SH-SY5Y (cell line): ENCODE measurements at regions not wholly inside any gene's neighbourhood (a gene's known extent, or its start where the extent isn't known, plus 50 kb on each side); places are given as distances from the start of the nearest gene placed in this dataset.

Experiments
- GATA2 ChIP-seq: IDR thresholded peaks from 2 replicates; pipeline ENCODE4 v1.6.1; 2011; ENCODE audit warnings: mild to moderate bottlenecking, low read depth, low read length
- GATA3 ChIP-seq: IDR thresholded peaks from 2 replicates; pipeline ENCODE4 v1.6.1; 2011; ENCODE audit warnings: low read depth, mild to moderate bottlenecking, low read length, moderate library complexity

DNA sequence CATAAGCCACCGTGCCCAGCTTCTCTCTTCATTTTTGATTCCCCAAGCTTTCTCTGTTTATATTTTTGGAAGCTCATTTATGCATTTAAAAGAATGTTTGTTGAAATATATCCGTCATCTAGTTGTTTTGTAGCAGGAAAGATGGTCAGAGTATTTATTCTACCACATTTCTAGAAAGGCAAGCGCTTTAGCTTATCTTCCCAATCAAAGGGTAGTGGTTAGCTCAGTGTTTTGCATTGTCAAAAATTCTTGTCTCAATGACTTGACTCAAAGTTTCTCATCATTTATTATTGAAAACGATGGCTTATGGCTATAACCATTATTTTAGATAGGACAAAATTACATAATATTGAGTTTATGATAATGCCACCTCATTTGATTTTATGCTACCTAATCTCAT lies 116.1 kb upstream of the ZP4 start:
- 0 out of 2 replicates have a peak, but pooled peaks have one; percentile 22 for TF ChIP-seq GATA3
- no peak for TF ChIP-seq GATA2

DNA sequence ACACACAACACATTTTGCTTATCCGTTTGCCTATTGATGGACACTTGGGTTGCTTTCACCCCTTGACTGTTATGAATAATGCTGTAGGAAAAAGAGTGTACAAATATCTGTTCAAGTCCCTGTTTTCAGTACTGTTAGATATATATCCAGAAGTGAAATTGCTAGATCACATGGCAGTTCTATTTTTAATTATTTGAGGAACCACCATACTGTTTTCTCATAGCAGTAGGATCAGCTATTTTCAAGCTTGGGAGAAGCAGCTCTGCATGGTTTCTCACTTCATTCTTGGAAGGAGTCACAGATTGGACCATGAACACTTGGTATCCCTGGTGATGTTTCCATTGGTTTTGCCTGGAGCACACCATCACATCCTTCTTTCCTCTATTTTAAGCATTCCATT lies 114.4 kb upstream of the ZP4 start:
- no peak for TF ChIP-seq GATA2
- TF ChIP-seq GATA3, result no peak

DNA sequence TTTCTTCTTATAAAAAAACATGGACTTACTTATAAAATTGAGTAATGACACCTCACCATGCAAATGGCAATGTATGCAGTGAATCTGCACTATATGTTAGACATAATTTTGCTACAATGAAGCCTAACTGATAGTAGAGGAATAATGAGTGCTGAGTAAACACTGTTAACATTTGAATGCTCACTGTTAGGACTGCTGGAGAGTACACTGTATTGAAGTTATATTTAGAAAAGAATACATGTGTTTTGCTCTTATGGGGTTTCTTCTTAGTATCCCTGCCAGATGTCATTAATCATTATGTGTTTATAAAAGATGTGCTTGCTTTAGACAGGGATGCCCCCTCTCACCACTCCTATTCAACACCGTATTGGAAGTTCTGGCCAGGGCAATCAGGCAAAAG lies 111.1 kb upstream of the ZP4 start:
- TF ChIP-seq GATA2 (no peak), GATA3 (no peak)

DNA sequence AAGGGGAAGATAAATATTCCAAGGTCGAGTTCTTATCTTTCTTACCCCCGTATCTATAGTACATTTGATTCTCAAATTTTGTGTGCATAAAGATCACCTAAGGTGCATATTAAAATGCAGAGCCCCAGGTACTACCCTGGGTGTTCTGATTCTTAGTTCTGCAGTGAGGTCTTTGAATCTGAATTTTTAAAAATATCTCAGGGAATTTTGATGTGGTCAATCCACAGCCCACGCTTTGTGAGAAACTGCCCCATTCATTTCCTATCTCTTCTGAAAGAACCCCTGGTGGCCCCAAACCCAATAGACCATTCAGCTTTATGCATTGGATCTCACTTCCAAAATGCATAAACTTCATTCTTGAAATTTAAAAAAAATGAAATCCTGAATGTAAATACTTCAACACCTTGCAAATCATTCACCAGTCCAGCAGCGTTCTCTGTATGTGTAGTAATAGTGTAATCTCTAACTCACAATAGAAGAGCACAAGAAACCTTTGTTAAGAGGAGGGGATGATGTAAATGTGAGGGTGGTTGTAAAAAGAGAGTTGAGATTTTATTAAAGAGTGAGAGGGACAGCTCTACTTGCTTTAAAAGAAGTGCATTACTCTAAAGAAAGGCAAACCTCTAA lies 108.8 kb upstream of the ZP4 start:
- TF ChIP-seq GATA2 (no peak), GATA3 (no peak)

GRCh38 chr1:237998581-237998980 lies 107.9 kb upstream of the ZP4 start:
- TF ChIP-seq GATA2 (no peak), GATA3 (no peak)

DNA sequence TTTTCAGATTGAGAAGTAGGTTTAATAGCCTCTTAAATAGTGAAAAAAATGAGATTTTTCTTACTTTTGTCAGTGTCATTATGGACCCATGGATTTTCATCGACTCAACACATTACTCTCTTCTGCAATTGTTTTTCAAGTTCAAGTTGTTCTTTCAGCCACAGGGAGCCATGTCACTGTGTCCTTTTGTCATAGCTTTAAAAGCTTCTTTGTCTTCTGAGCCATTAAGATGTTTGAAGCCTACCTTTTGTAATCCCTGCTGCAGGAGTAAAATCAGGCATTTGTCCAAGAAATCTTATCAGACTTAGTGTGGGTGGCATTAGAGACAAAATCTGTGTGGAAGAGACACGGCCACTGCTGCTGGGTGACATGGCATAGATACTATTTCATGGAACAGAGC lies 92.8 kb upstream of the ZP4 start:
- no peak for TF ChIP-seq GATA3
- no peak for TF ChIP-seq GATA2

GRCh38 chr1:237981223-237981622 lies 90.5 kb upstream of the ZP4 start:
- no peak for TF ChIP-seq GATA2

GRCh38 chr1:237976331-237976730 lies 85.6 kb upstream of the ZP4 start:
- TF ChIP-seq GATA2 (no peak), GATA3 (no peak)

GRCh38 chr1:237975903-237976302 lies 85.2 kb upstream of the ZP4 start:
- no peak for TF ChIP-seq GATA3
- TF ChIP-seq GATA2, result no peak

- TF ChIP-seq GATA2 (no peak), GATA3 (no peak)
Observed at GRCh38 chr1:237975376-237975775, 84.7 kb upstream of the ZP4 start.

GRCh38 chr1:237972186-237972585 lies 81.5 kb upstream of the ZP4 start:
- no peak for TF ChIP-seq GATA3
- no peak for TF ChIP-seq GATA2

- no peak for TF ChIP-seq GATA2
- TF ChIP-seq GATA3, result no peak
Observed at GRCh38 chr1:237962985-237963384, 72.3 kb upstream of the ZP4 start.

GRCh38 chr1:237961754-237962153 lies 71.0 kb upstream of the ZP4 start:
- TF ChIP-seq GATA3 (no peak), GATA2 (no peak)

DNA sequence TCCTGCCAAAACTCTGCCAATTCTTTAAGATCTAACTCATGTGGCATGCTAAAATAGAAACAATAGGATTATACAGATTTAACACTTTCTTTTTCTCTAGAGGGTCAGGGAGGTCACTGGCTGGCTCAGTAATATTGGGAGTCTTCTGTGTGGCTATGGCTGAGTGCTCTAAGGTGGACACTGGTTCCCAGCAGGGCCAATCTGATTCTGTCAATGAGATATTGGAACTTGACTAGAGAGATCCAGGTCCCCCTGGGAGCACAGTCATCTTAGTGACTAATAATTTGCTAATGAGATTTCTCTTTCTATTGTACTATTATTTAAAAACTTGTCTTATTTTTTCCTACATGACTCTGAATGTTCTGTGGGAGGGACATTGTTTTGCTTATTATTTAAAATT lies 69.1 kb upstream of the ZP4 start:
- TF ChIP-seq GATA2 (no peak), GATA3 (no peak)

DNA sequence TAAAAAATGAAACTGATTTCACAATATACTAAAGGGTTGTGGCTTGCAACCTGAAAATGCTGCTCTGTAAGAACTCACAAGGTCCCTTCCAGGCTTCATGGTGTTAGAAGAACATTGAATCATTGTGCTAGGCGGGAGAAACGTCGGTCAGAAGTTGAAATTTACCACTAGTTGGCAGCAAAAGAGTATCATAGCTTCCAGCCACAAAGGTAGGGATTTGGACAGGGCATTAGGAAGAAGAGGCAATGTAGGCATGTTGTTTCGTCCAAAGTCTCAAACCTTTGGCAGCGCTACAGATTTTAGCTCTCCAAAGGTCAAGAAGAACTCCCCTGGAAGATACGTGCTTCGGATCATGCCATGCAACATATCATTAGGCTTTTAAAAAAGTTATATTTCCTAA lies 62.5 kb upstream of the ZP4 start:
- TF ChIP-seq GATA2, result no peak
